Activated T-cell treated with anti-CD3 and anti-CD28 coated beads, Interleukin-2, amount 50 U/mL, for 4 hours (primary cell): ENCODE measurements at regions not wholly inside any gene's neighbourhood (a gene's known extent, or its start where the extent isn't known, plus 50 kb on each side); places are given as distances from the start of the nearest gene placed in this dataset.

ENCODE experiments used
- ATAC-seq, 2 donors: fragments of 200-7000 bp; cut with Tn5 transposase; one replicate each; pipeline ENCODE4 v1.10.0; 2021
- DNase-seq: peaks from one replicate; pipeline ENCODE4 v3.0.0-alpha.2; 2020
- H3K27me3 Mint-ChIP-seq: one replicate; pipeline ENCODE4 v1.8.0; 2021; ENCODE audit warnings: low read depth, mixed read lengths
- H3K36me3 Mint-ChIP-seq: one replicate; pipeline ENCODE4 v1.8.0; 2022; ENCODE audit warnings: mixed read lengths; ENCODE audit not compliant: insufficient read depth
- H3K4me1 Mint-ChIP-seq: one replicate; pipeline ENCODE4 v1.8.0; 2021; ENCODE audit warnings: low read depth, mixed read lengths
- H3K4me3 Mint-ChIP-seq: one replicate; pipeline ENCODE4 v1.8.0; 2021; ENCODE audit warnings: mild to moderate bottlenecking, moderate library complexity, mixed read lengths
- H3K9me3 Mint-ChIP-seq: one replicate; pipeline ENCODE4 v1.8.0; 2021; ENCODE audit warnings: mixed read lengths

- H3K4me1 Mint-ChIP-seq = no peaks in the 10 kb centered on the region
- DNase-seq (no peak), ATAC-seq (no peak)
- H3K36me3 Mint-ChIP-seq = no peaks in the 10 kb centered on the region
- H3K4me3 Mint-ChIP-seq = no peak overlapping the region
- H3K9me3 Mint-ChIP-seq = peaks cover 10% of the 10 kb centered on the region
- no peaks in the 10 kb centered on the region for H3K27me3 Mint-ChIP-seq
These were observed 969.5 kb upstream of the NDST4 start for GRCh38 chr4:116082808-116083366.

- H3K4me1 Mint-ChIP-seq = no peaks in the 10 kb centered on the region
- H3K9me3 Mint-ChIP-seq = peaks cover 6% of the 10 kb centered on the region
- ATAC-seq (no peak), DNase-seq (no peak)
- H3K27me3 Mint-ChIP-seq = no peaks in the 10 kb centered on the region
- no peak overlapping the region for H3K4me3 Mint-ChIP-seq
- no peaks in the 10 kb centered on the region for H3K36me3 Mint-ChIP-seq
These were observed 959.6 kb upstream of the NDST4 start for GRCh38 chr4:116073051-116073450.

- no peaks in the 10 kb centered on the region for H3K4me1 Mint-ChIP-seq
- ATAC-seq (no peak), DNase-seq (no peak)
- H3K27me3 Mint-ChIP-seq = no peaks in the 10 kb centered on the region
- H3K4me3 Mint-ChIP-seq = no peak overlapping the region
- H3K9me3 Mint-ChIP-seq = peaks cover 9% of the 10 kb centered on the region
- no peaks in the 10 kb centered on the region for H3K36me3 Mint-ChIP-seq
These were observed 956.9 kb upstream of the NDST4 start for GRCh38 chr4:116070283-116070682.

- H3K9me3 Mint-ChIP-seq = peaks cover 9% of the 10 kb centered on the region
- no peak for ATAC-seq
- no peaks in the 10 kb centered on the region for H3K27me3 Mint-ChIP-seq
- no peak overlapping the region for H3K4me3 Mint-ChIP-seq
- no peaks in the 10 kb centered on the region for H3K4me1 Mint-ChIP-seq
- no peak for DNase-seq
- H3K36me3 Mint-ChIP-seq = no peaks in the 10 kb centered on the region
These were observed 953.4 kb upstream of the NDST4 start for GRCh38 chr4:116066711-116067245.

GRCh38 chr4:116064331-116064730 lies 950.9 kb upstream of the NDST4 start:
- Mint-ChIP-seq H3K9me3 (peaks cover 9% of the 10 kb centered on the region), H3K4me1 (no peaks in the 10 kb centered on the region), H3K36me3 (no peaks in the 10 kb centered on the region), H3K4me3 (no peak overlapping the region), H3K27me3 (no peaks in the 10 kb centered on the region)
- no peak for DNase-seq
- ATAC-seq = no peak

- DNase-seq (no peak), ATAC-seq (no peak)
- H3K36me3 Mint-ChIP-seq = no peaks in the 10 kb centered on the region
- H3K27me3 Mint-ChIP-seq = no peaks in the 10 kb centered on the region
- no peaks in the 10 kb centered on the region for H3K4me1 Mint-ChIP-seq
- no peak overlapping the region for H3K4me3 Mint-ChIP-seq
- H3K9me3 Mint-ChIP-seq = no peaks in the 10 kb centered on the region
These were observed 945.9 kb upstream of the NDST4 start for GRCh38 chr4:116059361-116059760.

- H3K27me3 Mint-ChIP-seq = no peaks in the 10 kb centered on the region
- H3K4me3 Mint-ChIP-seq = no peak overlapping the region
- no peaks in the 10 kb centered on the region for H3K36me3 Mint-ChIP-seq
These were observed 944.7 kb upstream of the NDST4 start for GRCh38 chr4:116058129-116058528.

DNA sequence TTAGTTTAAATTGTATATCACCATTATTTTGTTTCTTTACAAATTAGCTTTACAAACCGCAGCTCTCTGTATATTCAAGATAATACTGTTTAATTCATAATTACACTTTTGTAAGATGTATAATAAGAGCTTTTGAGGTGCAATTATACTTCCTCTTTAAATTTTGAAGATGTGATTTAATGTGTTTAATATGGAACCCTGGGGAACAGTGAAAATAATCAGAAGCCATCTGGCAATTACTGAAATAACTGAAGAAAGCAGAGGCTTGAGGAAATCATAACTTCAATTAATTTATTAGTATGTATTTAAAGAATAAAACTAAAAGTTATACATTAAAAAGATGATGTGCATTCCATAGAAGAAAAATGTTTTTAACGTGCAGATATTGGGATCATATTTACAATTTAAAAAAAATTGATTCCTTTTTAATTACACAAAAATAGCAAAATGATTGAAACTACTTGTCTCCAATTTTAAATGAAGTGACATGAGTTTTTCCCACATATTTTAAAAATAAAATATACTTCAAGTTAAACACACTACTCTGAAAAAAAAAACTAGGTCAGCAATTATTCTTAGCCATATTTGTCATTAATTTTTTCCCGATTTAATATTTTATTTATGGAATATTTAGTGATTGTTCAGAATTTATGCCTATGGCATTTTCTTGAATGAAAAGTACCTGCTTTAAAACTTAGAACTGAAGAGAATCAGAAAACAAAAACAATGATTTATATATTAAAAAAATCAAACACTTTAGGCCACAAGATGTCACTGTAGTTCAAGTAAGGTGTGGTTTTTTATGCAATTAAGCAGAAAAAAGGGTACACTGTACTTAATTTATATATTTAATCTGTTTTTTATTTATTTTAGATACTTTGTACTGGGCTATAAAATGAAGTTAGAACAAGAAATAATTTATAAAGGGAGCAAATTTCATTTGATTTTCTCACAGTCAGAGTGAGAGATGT lies 942.7 kb upstream of the NDST4 start:
- H3K27me3 Mint-ChIP-seq = no peaks in the 10 kb centered on the region

More at GRCh38 chr4:116058129-116058528, 944.7 kb upstream of the NDST4 start:
- ATAC-seq (no peak), DNase-seq (no peak)
- Mint-ChIP-seq H3K4me1 (no peaks in the 10 kb centered on the region), H3K9me3 (no peaks in the 10 kb centered on the region)

GRCh38 chr4:116027311-116027710 lies 913.9 kb upstream of the NDST4 start:
- Mint-ChIP-seq H3K4me3 (no peak overlapping the region), H3K4me1 (no peaks in the 10 kb centered on the region), H3K9me3 (peaks cover 4% of the 10 kb centered on the region), H3K27me3 (no peaks in the 10 kb centered on the region), H3K36me3 (no peaks in the 10 kb centered on the region)
- no peak for DNase-seq
- no peak for ATAC-seq

More for the DNA sequence above, 942.7 kb upstream of the NDST4 start:
- ATAC-seq (no peak), DNase-seq (no peak)
- no peak overlapping the region for H3K4me3 Mint-ChIP-seq
- no peaks in the 10 kb centered on the region for H3K4me1 Mint-ChIP-seq
- H3K36me3 Mint-ChIP-seq = no peaks in the 10 kb centered on the region
- no peaks in the 10 kb centered on the region for H3K9me3 Mint-ChIP-seq

DNA sequence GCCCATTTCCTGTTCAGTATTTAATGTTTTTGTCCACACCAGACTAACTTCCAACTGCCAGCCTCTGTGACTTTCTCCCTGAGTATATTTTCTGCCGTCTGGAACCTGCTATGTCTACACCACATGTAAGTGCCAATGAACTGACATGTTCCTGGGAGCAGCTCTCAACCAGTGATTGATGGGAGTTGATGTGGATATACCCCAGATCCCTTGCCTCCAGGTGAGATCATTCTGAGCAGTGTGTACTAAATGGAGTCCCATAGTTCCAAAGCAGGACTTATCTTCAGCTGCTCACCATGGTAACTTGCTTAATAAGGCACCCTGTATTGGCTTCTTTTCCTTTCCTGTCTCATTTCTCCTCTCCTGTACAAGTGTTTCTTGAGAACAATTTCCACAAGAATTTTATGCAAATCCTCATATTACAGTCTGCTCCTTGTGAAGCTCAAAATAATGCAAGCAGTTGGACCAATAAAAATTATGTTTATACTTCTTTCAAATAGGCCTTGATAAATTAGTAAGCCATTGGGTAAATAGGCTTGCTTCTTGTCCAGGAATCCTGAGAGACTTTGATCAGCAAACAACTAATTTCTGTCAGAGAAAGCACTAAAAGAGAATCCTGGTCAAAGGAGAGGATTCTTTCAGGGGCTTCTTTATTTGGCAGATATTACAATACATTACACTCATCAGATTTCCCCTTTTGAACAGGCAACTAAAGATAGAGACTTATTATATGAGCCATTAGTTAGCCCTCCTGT lies 911.7 kb upstream of the NDST4 start:
- Mint-ChIP-seq H3K27me3 (no peaks in the 10 kb centered on the region), H3K9me3 (peaks cover 10% of the 10 kb centered on the region), H3K36me3 (no peaks in the 10 kb centered on the region), H3K4me1 (no peaks in the 10 kb centered on the region), H3K4me3 (no peak overlapping the region)
- no peak for ATAC-seq
- no peak for DNase-seq

DNA sequence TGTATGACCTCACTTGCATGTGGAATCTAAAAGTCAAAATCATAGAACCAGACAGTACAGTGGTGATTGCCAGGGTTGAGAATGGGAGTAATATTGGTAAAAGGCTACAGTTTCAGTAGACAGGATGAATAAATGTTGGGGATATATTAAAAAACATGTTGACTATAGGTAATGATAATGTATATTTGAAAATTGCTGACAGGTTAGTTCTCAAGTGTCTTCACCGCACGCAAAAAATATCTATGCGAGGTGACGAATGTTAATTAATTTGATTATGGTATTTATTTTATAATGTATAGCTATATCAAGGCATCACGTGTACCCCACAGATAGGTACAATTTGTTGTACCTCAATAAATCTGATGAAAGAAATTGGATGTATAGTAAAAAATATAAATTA lies 909.6 kb upstream of the NDST4 start:
- Mint-ChIP-seq H3K9me3 (peaks cover 15% of the 10 kb centered on the region), H3K36me3 (no peaks in the 10 kb centered on the region), H3K27me3 (no peaks in the 10 kb centered on the region), H3K4me1 (no peaks in the 10 kb centered on the region), H3K4me3 (no peak overlapping the region)
- ATAC-seq (no peak), DNase-seq (no peak)

GRCh38 chr4:116020141-116020722 lies 906.8 kb upstream of the NDST4 start:
- DNase-seq = no peak
- Mint-ChIP-seq H3K36me3 (no peaks in the 10 kb centered on the region), H3K27me3 (no peaks in the 10 kb centered on the region), H3K4me3 (no peak overlapping the region), H3K9me3 (peaks cover 32% of the 10 kb centered on the region), H3K4me1 (no peaks in the 10 kb centered on the region)
- no peak for ATAC-seq

DNA sequence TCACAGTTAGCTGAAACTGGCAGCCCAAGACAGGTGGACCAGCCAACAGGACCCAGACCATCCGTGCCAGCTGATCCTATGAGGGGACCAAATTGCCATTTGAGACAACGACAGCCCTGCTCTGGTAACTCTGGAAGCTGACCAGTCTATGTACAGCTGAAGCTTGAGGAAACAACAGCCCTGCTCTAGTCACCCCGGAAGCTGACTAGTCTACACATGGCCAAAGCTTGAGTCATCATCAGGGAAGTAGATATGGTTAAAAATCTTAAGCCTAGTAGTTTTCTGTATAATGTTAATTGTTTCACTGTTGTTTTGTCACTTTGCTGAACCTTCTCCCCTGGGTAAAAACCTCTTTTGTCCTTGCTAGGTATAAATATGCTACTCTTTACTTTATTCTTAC lies 905.4 kb upstream of the NDST4 start:
- H3K4me1 Mint-ChIP-seq = no peaks in the 10 kb centered on the region
- ATAC-seq (no peak), DNase-seq (no peak)
- peaks cover 37% of the 10 kb centered on the region for H3K9me3 Mint-ChIP-seq
- no peaks in the 10 kb centered on the region for H3K27me3 Mint-ChIP-seq
- no peaks in the 10 kb centered on the region for H3K36me3 Mint-ChIP-seq
- H3K4me3 Mint-ChIP-seq = no peak overlapping the region

GRCh38 chr4:116016201-116016600 lies 902.8 kb upstream of the NDST4 start:
- ATAC-seq = no peak

More at GRCh38 chr4:116016201-116016600, 902.8 kb upstream of the NDST4 start:
- peaks cover 36% of the 10 kb centered on the region for H3K9me3 Mint-ChIP-seq
- H3K36me3 Mint-ChIP-seq = no peaks in the 10 kb centered on the region
- H3K27me3 Mint-ChIP-seq = no peaks in the 10 kb centered on the region
- no peak for DNase-seq
- no peaks in the 10 kb centered on the region for H3K4me1 Mint-ChIP-seq
- no peak overlapping the region for H3K4me3 Mint-ChIP-seq
